GM18868 (cell line): ENCODE measurements at regions not wholly inside any gene's neighbourhood (a gene's known extent, or its start where the extent isn't known, plus 50 kb on each side); places are given as distances from the start of the nearest gene placed in this dataset.

Experiments
- ATAC-seq: cut with Tn5 transposase; IDR thresholded peaks from one replicate; pipeline ENCODE4 v1.9.1; 2021; ENCODE audit warnings: mild to moderate bottlenecking, moderate library complexity; ENCODE audit not compliant: unreplicated experiment

GRCh38 chr12:69092137-69092536 lies 147.2 kb upstream of the CPSF6 start:
- no peak for ATAC-seq

GRCh38 chr12:69094606-69095216 lies 144.7 kb upstream of the CPSF6 start:
- ATAC-seq: no peak

- ATAC-seq: no peak
These were observed 143.4 kb upstream of the CPSF6 start for GRCh38 chr12:69095765-69096477.

- no peak for ATAC-seq
These were observed 142.6 kb upstream of the CPSF6 start for GRCh38 chr12:69096669-69097335.

GRCh38 chr12:69097619-69098368 lies 141.6 kb upstream of the CPSF6 start:
- ATAC-seq: no peak

- ATAC-seq: no peak
These were observed 140.1 kb upstream of the CPSF6 start for GRCh38 chr12:69099201-69099837.

GRCh38 chr12:69101505-69101904 lies 137.9 kb upstream of the CPSF6 start:
- ATAC-seq: no peak

GRCh38 chr12:69102856-69103255 lies 136.5 kb upstream of the CPSF6 start:
- ATAC-seq: no peak

- ATAC-seq: no peak
These were observed 134.0 kb upstream of the CPSF6 start for GRCh38 chr12:69105101-69105962.

GRCh38 chr12:69106482-69107118 lies 132.8 kb upstream of the CPSF6 start:
- ATAC-seq: no peak

- ATAC-seq: no peak
These were observed 131.8 kb upstream of the CPSF6 start for GRCh38 chr12:69107541-69107940.

GRCh38 chr12:69108037-69108436 lies 131.3 kb upstream of the CPSF6 start:
- no peak for ATAC-seq

GRCh38 chr12:69112616-69113015 lies 126.8 kb upstream of the CPSF6 start:
- no peak for ATAC-seq

GRCh38 chr12:69115099-69115498 lies 124.3 kb upstream of the CPSF6 start:
- no peak for ATAC-seq

GRCh38 chr12:69115951-69116350 lies 123.4 kb upstream of the CPSF6 start:
- ATAC-seq: no peak

GRCh38 chr12:69117566-69118266 lies 121.7 kb upstream of the CPSF6 start:
- no peak for ATAC-seq

GRCh38 chr12:69118516-69118915 lies 120.9 kb upstream of the CPSF6 start:
- ATAC-seq: no peak

GRCh38 chr12:69119770-69120169 lies 119.6 kb upstream of the CPSF6 start:
- no peak for ATAC-seq

GRCh38 chr12:69120354-69120753 lies 119.0 kb upstream of the CPSF6 start:
- ATAC-seq: no peak
